VCaP (cell line): ENCODE measurements at regions not wholly inside any gene's neighbourhood (a gene's known extent, or its start where the extent isn't known, plus 50 kb on each side); places are given as distances from the start of the nearest gene placed in this dataset.

Experiments
- H3K27ac ChIP-seq: fragments of 450-650 bp; 2 replicates; pipeline ENCODE4 v1.5.1; 2017
- TF ChIP-seq, protein P1 (sequence below): fragments of 450-650 bp; conservative IDR thresholded peaks from 2 replicates; pipeline ENCODE4 v1.5.1; 2017; ENCODE audit warnings: mild to moderate bottlenecking, moderate library complexity

DNA sequence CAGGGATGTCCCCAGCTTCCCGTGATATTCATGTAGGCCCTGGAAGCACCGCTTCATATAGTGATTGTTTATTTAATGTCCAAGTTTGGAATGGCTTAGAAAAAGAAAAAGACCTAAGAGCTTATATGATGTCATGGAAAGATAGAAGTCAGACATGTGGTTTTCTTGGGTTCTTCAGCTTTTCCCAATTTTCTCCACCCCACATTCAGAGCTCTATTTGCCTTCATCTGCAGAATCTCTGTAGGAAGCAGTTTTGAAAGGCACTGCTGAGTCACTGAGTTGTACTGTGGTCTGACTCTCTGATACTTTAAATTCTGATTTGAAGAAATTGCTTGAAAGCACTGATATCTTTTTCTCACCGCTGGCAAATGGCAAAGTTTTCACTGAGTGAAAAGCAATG, 120.6 kb upstream of the EDNRA start:
- TF ChIP-seq, protein P1, sequence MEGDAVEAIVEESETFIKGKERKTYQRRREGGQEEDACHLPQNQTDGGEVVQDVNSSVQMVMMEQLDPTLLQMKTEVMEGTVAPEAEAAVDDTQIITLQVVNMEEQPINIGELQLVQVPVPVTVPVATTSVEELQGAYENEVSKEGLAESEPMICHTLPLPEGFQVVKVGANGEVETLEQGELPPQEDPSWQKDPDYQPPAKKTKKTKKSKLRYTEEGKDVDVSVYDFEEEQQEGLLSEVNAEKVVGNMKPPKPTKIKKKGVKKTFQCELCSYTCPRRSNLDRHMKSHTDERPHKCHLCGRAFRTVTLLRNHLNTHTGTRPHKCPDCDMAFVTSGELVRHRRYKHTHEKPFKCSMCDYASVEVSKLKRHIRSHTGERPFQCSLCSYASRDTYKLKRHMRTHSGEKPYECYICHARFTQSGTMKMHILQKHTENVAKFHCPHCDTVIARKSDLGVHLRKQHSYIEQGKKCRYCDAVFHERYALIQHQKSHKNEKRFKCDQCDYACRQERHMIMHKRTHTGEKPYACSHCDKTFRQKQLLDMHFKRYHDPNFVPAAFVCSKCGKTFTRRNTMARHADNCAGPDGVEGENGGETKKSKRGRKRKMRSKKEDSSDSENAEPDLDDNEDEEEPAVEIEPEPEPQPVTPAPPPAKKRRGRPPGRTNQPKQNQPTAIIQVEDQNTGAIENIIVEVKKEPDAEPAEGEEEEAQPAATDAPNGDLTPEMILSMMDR: no peak
- H3K27ac ChIP-seq: no peak overlapping the region

DNA sequence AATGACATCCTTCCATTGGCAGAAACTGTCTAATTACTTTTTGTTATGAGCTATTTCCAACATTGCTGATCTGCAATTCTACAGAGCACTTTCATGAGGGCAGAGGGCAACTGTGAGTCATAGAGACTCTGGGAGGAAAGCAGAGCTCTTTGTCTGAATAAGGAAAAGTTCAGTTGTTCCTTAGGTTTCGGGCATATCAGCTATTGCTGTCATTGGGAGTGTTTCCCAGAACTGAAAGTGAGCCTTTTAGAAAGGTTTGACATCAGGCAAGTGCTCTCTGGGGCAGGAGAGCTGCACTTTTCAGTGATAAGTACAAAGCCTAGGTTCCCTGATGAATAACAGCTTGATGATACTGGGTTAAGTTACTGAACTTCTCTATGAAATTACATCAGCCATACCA, 119.2 kb upstream of the EDNRA start:
- H3K27ac ChIP-seq: peak overlapping the region; percentile 93

DNA sequence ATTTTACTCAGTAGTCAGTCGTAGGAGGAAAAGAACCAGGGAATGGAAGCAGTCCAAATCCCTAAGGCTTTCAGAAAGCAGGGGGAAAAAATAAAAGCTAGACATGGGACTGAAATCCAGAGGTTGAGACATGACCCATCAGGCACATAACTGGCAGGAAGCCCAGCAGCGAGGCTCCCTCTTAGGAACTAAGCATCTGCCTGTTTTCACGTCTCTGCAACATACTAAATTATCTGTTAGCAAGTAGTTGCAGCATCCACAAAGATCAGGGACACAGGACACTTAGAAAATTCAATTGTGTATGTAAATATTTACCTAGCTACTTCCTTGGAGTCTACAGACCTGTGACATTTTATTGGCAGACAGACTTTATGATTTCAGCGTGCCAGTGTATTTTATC, 118.0 kb upstream of the EDNRA start:
- H3K27ac ChIP-seq: peak overlapping the region; percentile 93
- TF ChIP-seq, protein P1: no peak

More for the DNA sequence above, 119.2 kb upstream of the EDNRA start:
- TF ChIP-seq, protein P1: no peak

DNA sequence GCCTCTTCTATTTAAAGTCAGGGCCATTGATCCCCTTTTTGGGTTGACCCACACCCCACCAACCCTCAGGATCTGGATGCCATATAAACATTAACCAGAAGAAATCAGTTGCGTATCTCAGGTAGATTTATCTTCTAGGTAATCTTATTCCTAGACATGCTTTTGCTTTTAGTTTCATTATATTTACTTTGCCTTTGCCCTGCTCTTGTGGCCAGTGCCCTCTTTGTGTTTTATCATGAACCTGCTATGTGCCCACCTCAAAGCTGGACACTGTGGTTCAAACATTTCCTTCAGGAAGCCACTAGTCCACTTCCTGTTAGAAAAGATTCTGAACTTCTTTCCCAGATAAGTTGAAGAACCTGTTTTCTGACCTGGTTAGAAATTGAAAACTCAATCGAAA, 117.4 kb upstream of the EDNRA start:
- peak overlapping the region; percentile 93 for H3K27ac ChIP-seq
- TF ChIP-seq, protein P1: no peak

DNA sequence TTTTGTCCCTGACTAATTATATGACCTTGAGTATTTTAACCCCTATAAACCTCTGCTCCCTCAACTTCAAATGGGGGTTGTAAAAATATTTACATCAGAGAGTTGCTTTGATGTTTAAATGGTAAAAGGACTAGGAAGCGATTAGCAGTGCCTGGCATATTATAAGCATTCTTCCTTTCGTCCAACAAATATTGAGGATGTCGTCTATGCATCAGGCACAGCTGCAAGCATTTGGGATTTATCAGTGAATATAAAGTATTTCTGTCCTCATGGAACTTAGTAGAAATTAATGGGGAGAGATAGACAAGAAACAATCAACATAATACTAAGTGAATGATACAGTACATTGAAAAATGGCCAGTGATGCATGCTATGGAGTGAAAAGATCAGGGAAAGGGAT, 115.5 kb upstream of the EDNRA start:
- TF ChIP-seq, protein P1: no peak
- H3K27ac ChIP-seq: no peak overlapping the region

DNA sequence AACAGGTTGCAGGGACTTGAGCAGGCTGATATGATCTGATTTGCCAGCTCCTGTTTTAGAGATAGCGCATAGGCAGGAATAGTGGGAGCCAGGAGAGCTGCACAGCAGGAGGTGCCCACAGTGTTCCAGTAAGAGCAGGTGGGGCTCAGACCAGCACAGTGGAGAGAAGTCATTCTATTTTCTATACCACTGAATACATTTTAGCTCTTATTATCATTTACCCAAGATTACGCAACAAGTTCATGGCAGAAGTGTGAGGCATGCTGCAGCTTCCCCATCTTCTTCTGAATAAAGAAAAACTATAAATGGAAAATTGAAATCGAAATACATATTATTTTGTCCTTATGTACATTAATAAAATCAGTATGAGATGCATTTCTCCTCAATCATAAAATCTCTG, 114.7 kb upstream of the EDNRA start:
- H3K27ac ChIP-seq: no peak overlapping the region
- TF ChIP-seq, protein P1: no peak

DNA sequence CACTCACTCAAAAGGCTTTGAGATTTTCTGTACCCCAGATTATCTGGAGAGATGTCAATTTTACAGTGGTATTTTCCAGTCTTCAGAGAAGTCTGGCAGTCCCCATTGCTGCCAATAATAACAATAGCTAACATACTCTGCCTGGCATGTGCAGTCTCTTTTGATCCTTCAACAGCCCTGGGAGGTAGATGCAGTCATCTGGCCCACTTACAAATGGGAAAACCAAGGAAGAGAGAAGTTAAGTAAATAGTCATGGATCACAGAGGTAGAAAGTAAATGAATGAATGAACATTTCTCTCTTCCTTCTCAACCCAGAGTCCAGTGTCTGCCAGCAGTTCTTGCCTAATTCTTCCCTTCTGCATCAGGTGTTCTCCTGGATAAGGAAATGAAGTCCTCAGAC, 113.0 kb upstream of the EDNRA start:
- no peak overlapping the region for H3K27ac ChIP-seq
- TF ChIP-seq, protein P1: no peak

DNA sequence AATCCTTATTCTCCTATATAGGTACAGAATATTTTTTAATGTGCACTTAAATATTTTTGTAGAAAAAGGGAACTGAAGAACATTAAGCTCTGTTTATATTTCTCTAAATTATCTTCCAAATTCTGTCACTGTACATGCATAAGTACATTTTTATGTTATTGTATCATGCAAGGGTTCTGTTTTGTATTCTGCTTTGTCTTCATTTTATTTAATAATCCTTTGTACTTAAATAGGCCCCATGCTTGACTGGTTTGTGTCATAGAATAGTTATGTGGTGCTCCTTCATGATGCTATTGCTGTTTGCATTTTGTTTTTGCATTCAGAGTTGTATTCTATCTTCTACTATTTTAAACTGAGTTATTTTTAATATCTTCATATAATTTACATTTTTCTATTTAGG, 111.9 kb upstream of the EDNRA start:
- TF ChIP-seq, protein P1: no peak
- no peak overlapping the region for H3K27ac ChIP-seq
